Right atrium auricular region (tissue), 2 donors: ENCODE measurements at regions not wholly inside any gene's neighbourhood (a gene's known extent, or its start where the extent isn't known, plus 50 kb on each side); places are given as distances from the start of the nearest gene placed in this dataset.
"Not testable (repeated sequence)": the region's sequence is repeated elsewhere in the genome, so short reads cannot be mapped to it uniquely, and the experiment has no call there.

ENCODE experiments used
- DNase-seq: peaks from one replicate; pipeline ENCODE4 v3.0.0-alpha.2; 2019; ENCODE audit warnings: low spot score
- H3K27ac ChIP-seq, 2 donors: fragments of 200-600 bp; sonication (generic); 1 replicate in 1 of 2; 2 replicates in 1 of 2; pipeline ENCODE4 v1.5.1; 2016 to 2019
- H3K27me3 ChIP-seq, 2 donors: fragments of 200-600 bp; sonication (generic); one replicate each; pipeline versions ENCODE4 v1.5.1 to v1.6.0; 2017 to 2019
- H3K36me3 ChIP-seq: fragments of 200-600 bp; sonication (generic); one replicate; pipeline ENCODE4 v1.5.1; 2016
- H3K4me1 ChIP-seq, 2 donors: fragments of 200-600 bp; sonication (generic); one replicate each; pipeline versions ENCODE4 v1.5.1 to v1.6.0; 2017 to 2019
- H3K4me3 ChIP-seq, 2 donors: fragments of 200-600 bp; sonication (generic); 1 replicate in 1 of 2; 2 replicates in 1 of 2; pipeline ENCODE4 v1.5.1; 2017 to 2019; ENCODE audit warnings: mild to moderate bottlenecking in 1 of 2, moderate library complexity in 1 of 2
- H3K9me3 ChIP-seq, 2 donors: fragments of 200-600 bp; sonication (generic); one replicate each; pipeline ENCODE4 v1.5.1; 2019
- TF ChIP-seq, protein P1 (sequence below), 2 donors: fragments of 200-600 bp; sonication (generic); IDR thresholded peaks; one replicate each; pipeline ENCODE4 v1.5.1; 2019; ENCODE audit warnings: antibody characterized with exemption in 2 of 2

- Histone ChIP-seq H3K36me3 (no peaks in the 10 kb centered on the region), H3K9me3 (peaks cover 0 to 7% of the 10 kb centered on the region in 2 donors), H3K4me3 (no peak overlapping the region), H3K4me1 (no peaks in the 10 kb centered on the region), H3K27me3 (no peaks in the 10 kb centered on the region), H3K27ac (no peak overlapping the region)
- TF ChIP-seq, protein P1, sequence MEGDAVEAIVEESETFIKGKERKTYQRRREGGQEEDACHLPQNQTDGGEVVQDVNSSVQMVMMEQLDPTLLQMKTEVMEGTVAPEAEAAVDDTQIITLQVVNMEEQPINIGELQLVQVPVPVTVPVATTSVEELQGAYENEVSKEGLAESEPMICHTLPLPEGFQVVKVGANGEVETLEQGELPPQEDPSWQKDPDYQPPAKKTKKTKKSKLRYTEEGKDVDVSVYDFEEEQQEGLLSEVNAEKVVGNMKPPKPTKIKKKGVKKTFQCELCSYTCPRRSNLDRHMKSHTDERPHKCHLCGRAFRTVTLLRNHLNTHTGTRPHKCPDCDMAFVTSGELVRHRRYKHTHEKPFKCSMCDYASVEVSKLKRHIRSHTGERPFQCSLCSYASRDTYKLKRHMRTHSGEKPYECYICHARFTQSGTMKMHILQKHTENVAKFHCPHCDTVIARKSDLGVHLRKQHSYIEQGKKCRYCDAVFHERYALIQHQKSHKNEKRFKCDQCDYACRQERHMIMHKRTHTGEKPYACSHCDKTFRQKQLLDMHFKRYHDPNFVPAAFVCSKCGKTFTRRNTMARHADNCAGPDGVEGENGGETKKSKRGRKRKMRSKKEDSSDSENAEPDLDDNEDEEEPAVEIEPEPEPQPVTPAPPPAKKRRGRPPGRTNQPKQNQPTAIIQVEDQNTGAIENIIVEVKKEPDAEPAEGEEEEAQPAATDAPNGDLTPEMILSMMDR (IDR thresholded peaks at IDR 0.05): no peak
- no peak for DNase-seq
Observed at GRCh38 chrX:84865113-84865512, 138.6 kb upstream of the APOOL start.

DNA sequence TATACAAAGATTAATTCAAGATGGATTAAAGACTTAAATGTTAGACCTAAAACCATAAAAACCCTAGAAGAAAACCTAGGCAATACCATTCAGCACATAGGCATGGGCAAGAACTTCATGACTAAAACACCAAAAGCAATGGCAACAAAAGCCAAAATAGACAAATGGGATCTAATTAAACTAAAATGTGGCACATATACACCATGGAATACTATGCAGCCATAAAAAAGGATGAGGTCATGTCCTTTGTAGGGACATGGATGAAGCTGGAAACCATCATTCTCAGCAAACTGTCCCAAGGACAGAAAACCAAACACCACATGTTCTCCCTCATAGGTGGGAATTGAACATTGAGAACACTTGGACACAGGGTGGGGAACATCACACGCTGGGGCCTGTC is 133.4 kb upstream of the APOOL start:
- H3K4me1 ChIP-seq, H3K27ac ChIP-seq, H3K36me3 ChIP-seq, H3K4me3 ChIP-seq, H3K27me3 ChIP-seq, DNase-seq, H3K9me3 ChIP-seq: not testable (repeated sequence)

- not testable (repeated sequence) for H3K4me1 ChIP-seq, DNase-seq, H3K27me3 ChIP-seq, H3K4me3 ChIP-seq, H3K36me3 ChIP-seq, H3K9me3 ChIP-seq, H3K27ac ChIP-seq
Observed at GRCh38 chrX:84872160-84872771, 131.4 kb upstream of the APOOL start.

GRCh38 chrX:84873176-84873575 is 130.5 kb upstream of the APOOL start:
- peaks cover 0 to 7% of the 10 kb centered on the region in 2 donors for H3K9me3 ChIP-seq
- H3K36me3 ChIP-seq: no peaks in the 10 kb centered on the region
- DNase-seq: no peak
- H3K27ac ChIP-seq: no peak overlapping the region
- TF ChIP-seq, protein P1 (IDR thresholded peaks at IDR 0.05): no peak
- no peaks in the 10 kb centered on the region for H3K27me3 ChIP-seq
- no peak overlapping the region for H3K4me3 ChIP-seq
- no peaks in the 10 kb centered on the region for H3K4me1 ChIP-seq

DNA sequence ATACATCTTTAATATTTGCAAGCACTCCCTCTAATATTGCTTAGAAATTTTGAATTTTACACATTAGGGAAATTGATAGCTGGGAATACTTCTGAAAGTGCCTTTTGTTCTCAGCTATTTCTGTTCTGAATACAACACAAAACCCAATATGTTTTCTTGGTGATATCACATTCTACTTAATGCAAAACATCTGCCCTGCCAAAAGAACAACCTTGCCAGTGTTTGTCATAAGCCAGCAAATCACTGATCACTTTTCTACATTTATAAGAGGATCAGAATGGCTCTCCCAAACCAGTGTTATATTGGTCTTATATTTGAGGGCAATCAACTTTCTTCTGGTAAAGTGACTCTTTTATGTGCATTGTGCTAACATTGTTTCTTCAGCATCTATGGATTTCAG is 126.8 kb upstream of the APOOL start:
- Histone ChIP-seq H3K27ac (no peak overlapping the region), H3K4me1 (no peaks in the 10 kb centered on the region), H3K4me3 (no peak overlapping the region), H3K9me3 (peaks cover 0 to 3% of the 10 kb centered on the region in 2 donors), H3K27me3 (no peaks in the 10 kb centered on the region), H3K36me3 (no peaks in the 10 kb centered on the region)
- TF ChIP-seq, protein P1 (IDR thresholded peaks at IDR 0.05): no peak
- no peak for DNase-seq

- no peaks in the 10 kb centered on the region for H3K27me3 ChIP-seq
Observed at GRCh38 chrX:84893897-84894296, 109.8 kb upstream of the APOOL start.

More at GRCh38 chrX:84893897-84894296, 109.8 kb upstream of the APOOL start:
- TF ChIP-seq, protein P1 (IDR thresholded peaks at IDR 0.05): no peak
- Histone ChIP-seq H3K36me3 (no peaks in the 10 kb centered on the region), H3K9me3 (no peaks in the 10 kb centered on the region), H3K27ac (no peak overlapping the region), H3K4me1 (no peaks in the 10 kb centered on the region), H3K4me3 (no peak overlapping the region)
- DNase-seq: no peak
